22Rv1 (cell line): ENCODE measurements at regions not wholly inside any gene's neighbourhood (a gene's known extent, or its start where the extent isn't known, plus 50 kb on each side); places are given as distances from the start of the nearest gene placed in this dataset.

ENCODE experiments used
- ZFX ChIP-seq: fragments of 450-650 bp; IDR thresholded peaks from 2 replicates; pipeline ENCODE4 v1.6.1; 2017; ENCODE audit warnings: antibody characterized with exemption, borderline replicate concordance
- TF ChIP-seq, protein P1 (sequence below): fragments of 450-650 bp; IDR thresholded peaks from 2 replicates; pipeline ENCODE4 v1.5.1; 2017; ENCODE audit warnings: mild to moderate bottlenecking

GRCh38 chr13:61202042-61202441, 213.6 kb downstream of the PCDH20 start:
- TF ChIP-seq, protein P1, sequence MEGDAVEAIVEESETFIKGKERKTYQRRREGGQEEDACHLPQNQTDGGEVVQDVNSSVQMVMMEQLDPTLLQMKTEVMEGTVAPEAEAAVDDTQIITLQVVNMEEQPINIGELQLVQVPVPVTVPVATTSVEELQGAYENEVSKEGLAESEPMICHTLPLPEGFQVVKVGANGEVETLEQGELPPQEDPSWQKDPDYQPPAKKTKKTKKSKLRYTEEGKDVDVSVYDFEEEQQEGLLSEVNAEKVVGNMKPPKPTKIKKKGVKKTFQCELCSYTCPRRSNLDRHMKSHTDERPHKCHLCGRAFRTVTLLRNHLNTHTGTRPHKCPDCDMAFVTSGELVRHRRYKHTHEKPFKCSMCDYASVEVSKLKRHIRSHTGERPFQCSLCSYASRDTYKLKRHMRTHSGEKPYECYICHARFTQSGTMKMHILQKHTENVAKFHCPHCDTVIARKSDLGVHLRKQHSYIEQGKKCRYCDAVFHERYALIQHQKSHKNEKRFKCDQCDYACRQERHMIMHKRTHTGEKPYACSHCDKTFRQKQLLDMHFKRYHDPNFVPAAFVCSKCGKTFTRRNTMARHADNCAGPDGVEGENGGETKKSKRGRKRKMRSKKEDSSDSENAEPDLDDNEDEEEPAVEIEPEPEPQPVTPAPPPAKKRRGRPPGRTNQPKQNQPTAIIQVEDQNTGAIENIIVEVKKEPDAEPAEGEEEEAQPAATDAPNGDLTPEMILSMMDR, result no peak
- TF ChIP-seq ZFX, result no peak
